Astrocyte of the spinal cord (primary cell): ENCODE measurements at regions not wholly inside any gene's neighbourhood (a gene's known extent, or its start where the extent isn't known, plus 50 kb on each side); places are given as distances from the start of the nearest gene placed in this dataset.

ENCODE experiments used
- DNase-seq: peaks from one replicate; pipeline ENCODE4 v3.0.0; 2011; ENCODE audit warnings: low read depth, low spot score
- H3K4me3 ChIP-seq: 2 replicates; pipeline ENCODE4 v1.5.1; 2011; ENCODE audit warnings: low read depth, mild to moderate bottlenecking, low read length, moderate library complexity
- in situ Hi-C: cut with HindIII; loops from 2 replicates; pipeline ENCODE4 v1.10.0; 2017; ENCODE audit warnings: low sequenced_read_pairs
- TF ChIP-seq, protein P1 (sequence below): IDR thresholded peaks from 2 replicates; pipeline ENCODE4 v1.5.1; 2012; ENCODE audit warnings: low read depth, mild to moderate bottlenecking, low read length, inconsistent platforms

DNA sequence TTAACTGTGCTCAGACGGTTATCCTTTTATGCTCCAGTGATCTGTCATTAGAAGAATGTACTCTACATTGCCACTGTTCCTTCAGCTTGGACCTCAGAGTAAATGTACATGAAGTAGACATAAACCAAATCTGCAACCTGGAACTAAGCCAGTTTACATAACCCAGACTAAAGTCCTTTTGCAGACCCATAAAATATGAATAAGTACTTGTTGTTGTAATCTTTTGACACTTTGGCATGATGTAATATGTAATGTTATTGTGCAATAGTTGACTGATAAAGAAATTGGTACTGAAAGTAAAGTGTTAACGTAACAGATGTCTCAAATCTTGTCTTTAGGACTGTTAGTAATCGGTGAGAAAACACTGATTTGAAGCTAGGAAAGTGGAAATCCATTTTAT, 115.8 kb upstream of the SORCS1 start:
- no peak for DNase-seq
- TF ChIP-seq, protein P1, sequence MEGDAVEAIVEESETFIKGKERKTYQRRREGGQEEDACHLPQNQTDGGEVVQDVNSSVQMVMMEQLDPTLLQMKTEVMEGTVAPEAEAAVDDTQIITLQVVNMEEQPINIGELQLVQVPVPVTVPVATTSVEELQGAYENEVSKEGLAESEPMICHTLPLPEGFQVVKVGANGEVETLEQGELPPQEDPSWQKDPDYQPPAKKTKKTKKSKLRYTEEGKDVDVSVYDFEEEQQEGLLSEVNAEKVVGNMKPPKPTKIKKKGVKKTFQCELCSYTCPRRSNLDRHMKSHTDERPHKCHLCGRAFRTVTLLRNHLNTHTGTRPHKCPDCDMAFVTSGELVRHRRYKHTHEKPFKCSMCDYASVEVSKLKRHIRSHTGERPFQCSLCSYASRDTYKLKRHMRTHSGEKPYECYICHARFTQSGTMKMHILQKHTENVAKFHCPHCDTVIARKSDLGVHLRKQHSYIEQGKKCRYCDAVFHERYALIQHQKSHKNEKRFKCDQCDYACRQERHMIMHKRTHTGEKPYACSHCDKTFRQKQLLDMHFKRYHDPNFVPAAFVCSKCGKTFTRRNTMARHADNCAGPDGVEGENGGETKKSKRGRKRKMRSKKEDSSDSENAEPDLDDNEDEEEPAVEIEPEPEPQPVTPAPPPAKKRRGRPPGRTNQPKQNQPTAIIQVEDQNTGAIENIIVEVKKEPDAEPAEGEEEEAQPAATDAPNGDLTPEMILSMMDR: no peak
- no peak overlapping the region for H3K4me3 ChIP-seq
- in situ Hi-C loops: no loop called here

DNA sequence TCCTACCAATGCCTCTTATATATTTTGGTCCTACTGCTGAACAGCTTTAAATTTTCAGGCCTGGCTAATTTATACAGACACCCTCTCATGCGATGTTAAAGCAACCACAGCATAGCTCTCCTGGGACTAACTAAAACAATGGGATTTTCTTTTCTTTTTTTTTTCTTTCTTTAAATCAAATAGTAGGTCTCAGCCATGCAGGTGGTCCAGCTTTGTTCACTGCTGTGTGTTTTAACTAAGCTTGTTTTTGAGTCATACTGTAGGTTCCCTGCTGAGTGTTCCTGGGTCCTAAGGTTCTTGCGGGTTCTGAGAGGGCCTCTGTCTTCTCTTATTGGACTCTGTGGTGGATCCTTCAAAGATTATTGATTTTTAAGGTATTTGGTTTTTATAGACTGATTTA, 113.1 kb upstream of the SORCS1 start:
- no peak for DNase-seq
- TF ChIP-seq, protein P1: no peak
- in situ Hi-C loops: no loop called here

DNA sequence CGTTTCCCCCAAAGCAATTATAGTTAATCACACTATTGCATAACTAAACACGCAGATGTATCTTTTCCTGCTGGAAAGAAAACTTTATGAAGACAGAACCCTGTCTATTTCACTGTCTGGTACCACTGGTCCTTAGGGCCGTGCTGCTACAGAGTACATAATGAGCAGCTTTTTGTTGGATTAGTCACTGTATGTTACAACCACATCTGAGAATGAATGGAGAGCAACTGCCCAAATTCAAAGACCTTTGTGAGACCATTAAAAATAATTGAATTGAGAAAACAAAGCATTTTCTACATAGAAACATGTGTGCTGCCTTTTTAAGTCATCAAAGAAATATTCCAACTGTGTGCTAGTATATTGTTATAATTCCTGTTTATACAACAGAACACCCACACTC, 111.3 kb upstream of the SORCS1 start:
- in situ Hi-C loops: no loop called here
- DNase-seq: no peak
- TF ChIP-seq, protein P1: no peak
- no peak overlapping the region for H3K4me3 ChIP-seq

More for the DNA sequence above, 113.1 kb upstream of the SORCS1 start:
- no peak overlapping the region for H3K4me3 ChIP-seq

DNA sequence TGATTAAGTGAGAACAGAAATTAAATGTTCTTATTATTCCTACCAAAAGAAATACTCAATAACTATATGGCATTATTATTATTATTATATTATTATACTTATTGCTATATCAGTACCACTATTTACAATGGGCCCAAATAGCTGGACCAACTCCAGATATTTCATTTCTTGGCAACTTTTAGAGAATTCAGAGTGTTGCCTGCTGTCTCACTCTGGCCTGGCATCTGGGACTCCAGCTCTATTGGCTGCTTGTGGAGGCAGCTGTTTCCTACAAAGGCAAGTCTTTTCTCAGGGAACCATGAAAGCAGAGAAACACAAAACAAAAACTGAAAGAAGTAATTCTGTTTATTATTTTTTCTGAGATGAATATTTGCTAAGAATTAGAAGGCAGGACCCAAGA, 105.1 kb upstream of the SORCS1 start:
- no peak for DNase-seq
- TF ChIP-seq, protein P1: no peak
- H3K4me3 ChIP-seq: no peak overlapping the region
- in situ Hi-C loops: no loop called here

DNA sequence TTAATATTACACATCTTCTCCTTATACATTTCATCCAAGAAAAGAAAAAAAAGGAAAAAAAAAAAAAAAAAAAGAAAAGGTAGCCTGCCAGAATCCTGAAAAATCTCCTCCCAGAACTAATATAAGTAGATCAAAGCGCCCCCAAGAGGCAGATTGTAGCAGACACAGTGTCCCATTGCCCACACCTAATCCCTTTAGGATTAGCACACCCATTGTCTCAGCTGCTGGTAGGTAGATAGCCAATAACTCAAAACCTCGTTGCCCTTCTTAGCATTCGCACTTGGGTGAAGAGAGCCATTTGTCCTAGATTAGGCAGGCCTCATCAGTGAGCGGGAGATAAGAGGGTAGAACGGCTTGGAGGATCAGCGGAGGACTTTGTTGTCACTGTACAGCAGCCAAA, 100.2 kb upstream of the SORCS1 start:
- in situ Hi-C loops: no loop called here
- TF ChIP-seq, protein P1: no peak

DNA sequence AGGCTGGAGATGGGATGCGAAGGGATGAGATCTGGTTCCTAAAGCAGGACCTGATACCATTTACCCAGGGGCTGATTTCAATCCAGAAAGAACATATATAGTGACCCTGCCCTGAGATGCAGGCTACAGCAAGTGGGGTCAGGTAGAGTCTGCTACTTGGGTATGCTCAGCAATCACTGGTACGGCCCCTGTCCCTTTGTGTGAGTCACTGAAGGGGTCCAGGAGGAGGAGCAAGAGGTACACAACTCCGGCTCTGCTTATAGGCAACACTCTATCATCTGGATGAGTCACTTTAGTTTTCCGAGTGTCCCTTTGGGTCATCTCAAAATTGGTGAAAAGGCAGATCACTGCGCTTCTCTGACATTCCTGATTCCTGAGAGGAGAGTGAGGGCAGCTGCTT, 79.6 kb upstream of the SORCS1 start:
- DNase-seq: no peak
- TF ChIP-seq, protein P1: no peak
- H3K4me3 ChIP-seq: no peak overlapping the region
- in situ Hi-C loops: no loop called here

More for the DNA sequence above, 100.2 kb upstream of the SORCS1 start:
- DNase-seq: no peak
- H3K4me3 ChIP-seq: no peak overlapping the region

DNA sequence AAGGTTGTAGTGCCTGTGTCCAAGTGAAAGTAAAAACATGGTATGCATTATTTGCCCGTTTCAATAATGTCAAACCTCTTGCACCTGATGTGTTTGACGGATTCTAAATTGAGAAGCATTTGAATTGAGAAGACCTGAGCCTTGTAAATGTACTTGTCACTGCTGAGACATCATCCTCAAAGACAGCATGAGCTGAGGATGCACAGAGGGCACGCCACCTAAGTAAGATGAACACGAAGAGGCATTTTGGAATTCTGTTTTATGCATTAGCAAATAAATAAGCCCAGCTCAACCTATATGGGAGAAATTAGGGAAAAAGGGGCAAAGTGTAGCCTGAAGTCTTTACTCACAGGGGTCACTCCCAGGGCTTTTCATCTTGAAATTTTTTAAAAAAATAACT, 73.8 kb upstream of the SORCS1 start:
- TF ChIP-seq, protein P1: no peak
- DNase-seq: no peak
- in situ Hi-C loops: no loop called here
- no peak overlapping the region for H3K4me3 ChIP-seq
